RWPE1 (cell line): ENCODE measurements at regions not wholly inside any gene's neighbourhood (a gene's known extent, or its start where the extent isn't known, plus 50 kb on each side); places are given as distances from the start of the nearest gene placed in this dataset.

Experiments used
- CTCF ChIA-PET: fragments of 350-600 bp; sonication (Branson Sonifier 250); formaldehyde crosslinking; extraction: SDS; loops from one replicate; lab custom pipeline; 2021; lab: Yijun Ruan, JAX
- POLR2A ChIA-PET: fragments of 400-600 bp; formaldehyde crosslinking; extraction: SDS; loops from one replicate; lab custom pipeline; 2020; ENCODE audit warnings: antibody characterized with exemption; ENCODE audit not compliant: low non-redundant PET; lab: Yijun Ruan, JAX
- DNase-seq: peaks from one replicate; pipeline ENCODE4 v3.0.0; 2012; ENCODE audit warnings: low spot score
- H3K27ac ChIP-seq: fragments of 450-650 bp; 2 replicates; pipeline ENCODE4 v1.5.1; 2017
- CTCF ChIP-seq: fragments of 450-650 bp; conservative IDR thresholded peaks from 2 replicates; pipeline ENCODE4 v1.5.1; 2017; ENCODE audit warnings: low read depth, mild to moderate bottlenecking

DNA sequence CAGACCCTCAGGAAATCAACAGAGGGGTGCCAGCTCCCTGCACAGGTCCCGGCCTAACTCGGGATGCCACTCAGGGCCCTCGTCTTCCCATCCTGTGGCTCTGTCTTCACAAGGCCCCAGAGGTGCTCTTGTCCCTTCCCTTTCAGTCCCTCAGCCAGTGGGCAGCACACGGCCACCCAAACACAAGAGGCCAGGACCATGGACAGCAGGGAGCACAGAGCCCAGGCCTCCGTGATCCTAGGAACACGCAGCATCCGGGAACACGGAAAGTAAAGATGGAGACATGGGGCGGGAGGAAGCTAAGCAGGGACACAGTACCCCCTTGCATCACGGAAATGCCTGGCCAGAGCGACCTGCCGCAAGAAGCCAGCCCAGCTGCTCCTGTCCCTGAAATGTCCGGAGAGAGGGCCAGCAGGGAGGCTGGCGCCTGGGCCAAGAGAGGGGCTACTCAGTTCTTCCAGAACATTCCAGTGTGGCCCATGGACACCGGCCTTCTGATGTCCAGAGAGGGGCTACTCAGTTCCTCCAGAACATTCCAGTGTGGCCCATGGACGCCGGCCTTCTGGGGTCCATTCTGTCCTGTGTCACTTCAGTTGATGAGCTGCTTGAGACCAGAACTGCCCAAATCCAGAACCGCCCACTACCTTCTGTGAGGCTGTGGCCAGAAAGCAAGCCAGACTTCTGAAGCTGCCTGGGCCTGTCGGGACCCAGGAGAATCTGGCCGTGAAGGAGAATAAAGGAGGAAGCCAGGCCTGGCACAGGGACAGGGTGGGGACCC is 274.0 kb downstream of the BRD1 start:
- no peak for DNase-seq
- H3K27ac ChIP-seq: no peak overlapping the region
- CTCF ChIA-PET: no interaction called here
- TF ChIP-seq CTCF: no peak
- POLR2A ChIA-PET: no interaction called here

- TF ChIP-seq CTCF: no peak
- POLR2A ChIA-PET: no interaction called here
- DNase-seq: no peak
- no peak overlapping the region for H3K27ac ChIP-seq
- CTCF ChIA-PET: no interaction called here
These were observed 274.6 kb downstream of the BRD1 start for GRCh38 chr22:49553076-49553475.

DNA sequence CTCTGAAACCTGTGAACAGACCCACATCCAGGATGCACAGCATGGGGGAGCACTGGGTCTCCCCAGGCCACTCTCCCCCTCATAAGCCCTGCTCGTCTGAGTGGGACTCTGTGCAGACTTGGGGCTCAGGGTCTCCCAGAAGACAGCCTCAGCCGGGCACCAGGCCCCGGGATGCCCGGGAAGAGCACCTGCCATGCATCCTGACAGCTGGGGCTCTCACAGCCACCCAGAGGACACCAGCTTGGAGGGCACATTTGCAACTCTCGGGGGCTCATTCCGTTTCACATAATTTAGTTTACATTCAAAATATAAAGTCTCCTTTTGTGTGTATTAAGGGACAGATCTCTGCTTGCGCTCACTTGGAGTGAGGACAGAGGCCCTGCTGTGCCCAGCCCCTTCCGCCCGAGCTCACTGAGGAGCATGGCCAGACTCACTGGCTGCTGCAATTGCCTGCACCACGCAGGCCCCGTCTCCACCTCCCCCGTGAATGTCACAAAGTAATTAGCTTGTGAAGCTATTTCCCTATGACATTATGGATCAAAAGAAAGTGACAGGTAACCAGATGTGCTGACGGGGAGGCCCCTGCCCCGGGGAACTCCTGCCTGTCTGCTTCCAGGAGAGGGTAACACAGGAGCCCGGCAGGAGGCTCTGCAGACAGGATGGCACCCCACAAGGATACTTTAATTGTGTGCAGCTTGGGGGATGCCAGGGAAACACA is 275.6 kb downstream of the BRD1 start:
- TF ChIP-seq CTCF: no peak
- H3K27ac ChIP-seq: no peak overlapping the region
- no peak for DNase-seq
- POLR2A ChIA-PET: no interaction called here
- CTCF ChIA-PET: no interaction called here

DNA sequence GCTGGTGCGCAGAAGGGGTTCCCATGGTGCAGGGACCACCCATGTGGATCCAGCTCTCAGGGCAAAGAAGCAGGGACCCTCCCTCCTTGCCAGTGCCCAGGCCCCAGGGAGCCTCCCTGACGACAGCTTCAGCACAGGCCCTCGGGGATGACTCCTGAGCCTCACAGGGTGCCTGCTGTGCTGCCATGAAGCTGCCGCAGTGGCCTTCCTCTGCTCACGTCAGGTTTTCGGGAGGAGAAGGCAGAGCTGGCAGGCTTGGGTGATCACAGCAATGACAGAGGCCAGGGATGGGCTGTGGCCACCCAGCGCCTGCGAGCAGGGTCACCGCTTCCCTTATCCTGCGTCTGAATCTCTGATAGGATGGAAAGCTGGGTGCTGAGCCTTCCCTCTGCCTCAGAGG is 276.2 kb downstream of the BRD1 start:
- H3K27ac ChIP-seq: no peak overlapping the region
- DNase-seq: no peak
- TF ChIP-seq CTCF: no peak
- POLR2A ChIA-PET: no interaction called here
- CTCF ChIA-PET: no interaction called here

DNA sequence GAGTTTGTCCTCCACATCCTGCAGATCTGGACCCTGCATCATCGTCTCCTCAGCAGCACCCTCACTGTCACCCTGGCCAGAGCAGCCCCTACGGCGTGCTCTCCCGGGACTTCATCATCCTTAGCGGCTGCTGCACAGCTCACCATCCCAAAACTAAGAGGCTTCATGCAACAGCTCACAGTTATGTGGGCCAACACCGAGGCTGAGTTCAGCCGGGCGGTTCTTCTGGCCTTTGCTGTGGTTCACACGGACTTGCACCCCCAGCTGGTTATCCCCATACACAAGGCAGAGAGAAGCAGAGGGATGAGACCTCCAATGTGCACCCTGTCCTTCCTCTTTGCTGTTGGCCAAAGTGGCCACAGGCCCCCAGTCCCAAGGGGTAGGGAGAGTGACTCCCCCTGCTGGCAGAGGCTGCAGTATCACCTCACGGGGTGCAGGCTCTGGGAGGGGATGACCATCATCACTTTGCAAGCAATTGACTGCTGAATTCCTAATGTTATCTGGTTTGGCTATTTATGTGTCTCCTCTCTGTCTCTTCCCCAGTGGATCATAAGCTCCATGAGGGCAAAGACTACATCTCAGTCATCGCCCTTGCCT is 276.8 kb downstream of the BRD1 start:
- POLR2A ChIA-PET: no interaction called here
- no peak overlapping the region for H3K27ac ChIP-seq
- TF ChIP-seq CTCF: no peak
- DNase-seq: no peak
- CTCF ChIA-PET: no interaction called here

- H3K27ac ChIP-seq: no peak overlapping the region
- DNase-seq: no peak
- POLR2A ChIA-PET: no interaction called here
- CTCF ChIA-PET: no interaction called here
- no peak for TF ChIP-seq CTCF
These were observed 277.6 kb downstream of the BRD1 start for GRCh38 chr22:49550141-49550430.
